ENCODE measurements at regions not wholly inside any gene's neighbourhood (a gene's known extent, or its start where the extent isn't known, plus 50 kb on each side); places are given as distances from the start of the nearest gene placed in this dataset.

- Histone ChIP-seq H3K4me3 (no peak overlapping the region), H3K27me3 (no peaks in the 10 kb centered on the region)
- TF ChIP-seq EP300 (IDR thresholded peaks at IDR 0.05) (no peak), POLR2AphosphoS5 (IDR thresholded peaks at IDR 0.05) (no peak), POLR2A (IDR thresholded peaks at IDR 0.05) (no peak)
- TF ChIP-seq, protein P1, sequence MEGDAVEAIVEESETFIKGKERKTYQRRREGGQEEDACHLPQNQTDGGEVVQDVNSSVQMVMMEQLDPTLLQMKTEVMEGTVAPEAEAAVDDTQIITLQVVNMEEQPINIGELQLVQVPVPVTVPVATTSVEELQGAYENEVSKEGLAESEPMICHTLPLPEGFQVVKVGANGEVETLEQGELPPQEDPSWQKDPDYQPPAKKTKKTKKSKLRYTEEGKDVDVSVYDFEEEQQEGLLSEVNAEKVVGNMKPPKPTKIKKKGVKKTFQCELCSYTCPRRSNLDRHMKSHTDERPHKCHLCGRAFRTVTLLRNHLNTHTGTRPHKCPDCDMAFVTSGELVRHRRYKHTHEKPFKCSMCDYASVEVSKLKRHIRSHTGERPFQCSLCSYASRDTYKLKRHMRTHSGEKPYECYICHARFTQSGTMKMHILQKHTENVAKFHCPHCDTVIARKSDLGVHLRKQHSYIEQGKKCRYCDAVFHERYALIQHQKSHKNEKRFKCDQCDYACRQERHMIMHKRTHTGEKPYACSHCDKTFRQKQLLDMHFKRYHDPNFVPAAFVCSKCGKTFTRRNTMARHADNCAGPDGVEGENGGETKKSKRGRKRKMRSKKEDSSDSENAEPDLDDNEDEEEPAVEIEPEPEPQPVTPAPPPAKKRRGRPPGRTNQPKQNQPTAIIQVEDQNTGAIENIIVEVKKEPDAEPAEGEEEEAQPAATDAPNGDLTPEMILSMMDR (IDR thresholded peaks at IDR 0.05) = no peak
Measured at GRCh38 chr12:91835693-91836092, 310.0 kb downstream of the BTG1 start.

GRCh38 chr12:91833780-91834359 lies 311.8 kb downstream of the BTG1 start:
- H3K4me1 ChIP-seq = no peaks in the 10 kb centered on the region
- no peaks in the 10 kb centered on the region for H3K27me3 ChIP-seq
- no peak overlapping the region for H3K4me3 ChIP-seq
- WGBS, 2 donors = 88 to 91% methylated on average over 3 of the region's 3 CpGs
- no peaks in the 10 kb centered on the region for H3K36me3 ChIP-seq
- TF ChIP-seq EP300 (IDR thresholded peaks at IDR 0.05) = no peak
- no peak for TF ChIP-seq POLR2A (IDR thresholded peaks at IDR 0.05)
- no peak for TF ChIP-seq POLR2AphosphoS5 (IDR thresholded peaks at IDR 0.05)
- TF ChIP-seq, protein P1 (IDR thresholded peaks at IDR 0.05) = no peak
- intact Hi-C loops (cut with DNase I) = no loop called here
- no peaks in the 10 kb centered on the region for H3K9me3 ChIP-seq
- DNase-seq = no peak
- no peak overlapping the region for H3K27ac ChIP-seq

More at GRCh38 chr12:91835693-91836092, 310.0 kb downstream of the BTG1 start:
- H3K27ac ChIP-seq = no peak overlapping the region
- no peak for DNase-seq
- H3K9me3 ChIP-seq = peaks cover 0 to under 1% (median 0%) of the 10 kb centered on the region in 4 donors
- intact Hi-C loops (cut with DNase I) = no loop called here
- no peaks in the 10 kb centered on the region for H3K4me1 ChIP-seq
- H3K36me3 ChIP-seq = no peaks in the 10 kb centered on the region

DNA sequence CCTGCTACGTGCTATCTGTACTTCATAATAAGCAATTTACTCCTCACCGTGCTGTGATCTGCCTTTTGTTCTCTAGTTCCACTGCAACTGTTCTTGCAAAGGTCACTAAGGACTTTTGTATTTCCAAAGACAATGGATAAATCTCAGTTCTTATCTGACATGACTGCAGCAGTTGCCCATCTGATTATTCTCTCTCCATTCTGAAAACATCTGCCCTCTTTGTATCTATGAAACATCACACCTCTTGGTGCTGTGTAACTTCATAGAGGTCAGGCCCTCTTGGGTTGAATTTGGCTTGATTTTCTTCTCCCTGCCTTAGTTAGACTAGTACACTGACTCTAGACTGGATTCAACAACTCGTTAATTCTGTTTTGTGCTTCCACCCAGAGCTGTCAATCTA lies 319.6 kb downstream of the BTG1 start:
- Histone ChIP-seq H3K27ac (no peak overlapping the region), H3K27me3 (no peaks in the 10 kb centered on the region), H3K9me3 (no peaks in the 10 kb centered on the region), H3K4me1 (no peaks in the 10 kb centered on the region), H3K36me3 (no peaks in the 10 kb centered on the region), H3K4me3 (no peak overlapping the region)
- WGBS, 2 donors = 91 to 92% methylated on average over 3 of the region's 3 CpGs
- intact Hi-C loops (cut with DNase I) = no loop called here
- TF ChIP-seq POLR2A (IDR thresholded peaks at IDR 0.05) (no peak), EP300 (IDR thresholded peaks at IDR 0.05) (no peak), POLR2AphosphoS5 (IDR thresholded peaks at IDR 0.05) (peak in 1 of 4 donors; percentile 46)
- TF ChIP-seq, protein P1 (IDR thresholded peaks at IDR 0.05) = no peak
- no peak for DNase-seq

DNA sequence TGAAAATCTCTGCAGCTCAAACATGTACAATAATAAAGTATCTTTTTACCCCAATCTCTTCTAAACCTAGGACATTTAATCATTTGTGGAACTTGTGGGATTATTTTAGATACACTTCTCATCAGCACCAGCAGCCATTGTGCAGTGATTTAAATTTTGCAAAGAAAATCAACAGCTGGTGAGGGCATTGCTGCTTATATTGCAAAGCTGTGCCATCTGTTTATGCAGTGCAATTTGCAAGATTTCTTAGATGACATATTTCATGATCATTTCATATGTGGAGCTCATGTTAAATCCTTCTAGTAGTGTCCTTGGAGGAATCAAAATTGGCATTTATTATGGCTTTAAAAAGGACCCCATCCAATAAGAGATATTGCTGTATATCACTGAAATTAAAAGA lies 320.7 kb downstream of the BTG1 start:
- TF ChIP-seq POLR2AphosphoS5 (IDR thresholded peaks at IDR 0.05) (no peak), EP300 (IDR thresholded peaks at IDR 0.05) (no peak)
- TF ChIP-seq, protein P1 (IDR thresholded peaks at IDR 0.05) = no peak
- intact Hi-C loops (cut with DNase I) = no loop called here
- H3K27ac ChIP-seq = no peak overlapping the region
- no peaks in the 10 kb centered on the region for H3K4me1 ChIP-seq
- H3K36me3 ChIP-seq = no peaks in the 10 kb centered on the region
- no peaks in the 10 kb centered on the region for H3K9me3 ChIP-seq
- no peak for DNase-seq
- H3K27me3 ChIP-seq = no peaks in the 10 kb centered on the region
- no peak overlapping the region for H3K4me3 ChIP-seq

DNA sequence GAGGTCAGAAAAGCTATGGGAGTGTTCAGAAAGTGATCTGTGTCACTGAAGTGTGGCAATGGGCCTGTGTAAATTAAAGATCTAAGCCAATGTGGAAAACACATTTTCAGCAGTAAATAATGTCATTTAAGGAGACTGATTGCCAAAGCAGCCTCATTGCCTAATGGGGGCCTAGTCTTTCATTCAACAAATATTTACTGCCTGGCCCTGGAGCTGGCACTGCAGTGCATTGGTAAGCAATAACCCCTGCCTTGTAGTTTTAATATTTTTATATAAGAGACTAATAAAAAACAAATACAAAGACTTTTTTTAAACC lies 326.6 kb downstream of the BTG1 start:
- H3K4me1 ChIP-seq = peaks cover 0 to 13% (median 3%) of the 10 kb centered on the region in 4 donors
- no peaks in the 10 kb centered on the region for H3K36me3 ChIP-seq
- intact Hi-C loops (cut with DNase I) = no loop called here
- H3K9me3 ChIP-seq = no peaks in the 10 kb centered on the region
- no peak overlapping the region for H3K4me3 ChIP-seq
- H3K27ac ChIP-seq = no peak overlapping the region
- DNase-seq = no peak
- no peaks in the 10 kb centered on the region for H3K27me3 ChIP-seq
- TF ChIP-seq, protein P1 (IDR thresholded peaks at IDR 0.05) = no peak
- TF ChIP-seq POLR2AphosphoS5 (IDR thresholded peaks at IDR 0.05) (no peak), POLR2A (IDR thresholded peaks at IDR 0.05) (no peak), EP300 (IDR thresholded peaks at IDR 0.05) (no peak)

Measured in sigmoid colon (tissue), 6 donors.